HepG2 (cell line): ENCODE measurements at regions not wholly inside any gene's neighbourhood (a gene's known extent, or its start where the extent isn't known, plus 50 kb on each side); places are given as distances from the start of the nearest gene placed in this dataset.
A peak's percentile ranks its signal among the peaks of the same experiment; 100 is the strongest.

Source experiments
- ATF2 ChIP-seq: sonication (generic); formaldehyde crosslinking; IDR thresholded peaks from 2 replicates; pipeline ENCODE4 v1.4.0; 2020; ENCODE audit warnings: missing genetic modification reagents
- CEBPB ChIP-seq: IDR thresholded peaks from 2 replicates; pipeline ENCODE4 v1.6.1; 2011; ENCODE audit warnings: low read depth, low read length, improper control_type of control experiment, borderline replicate concordance
- EP300 ChIP-seq, 3 experiments: sonication (generic) in 1 of 3; formaldehyde crosslinking in 1 of 3; IDR thresholded peaks; 2 replicates each; pipeline versions ENCODE4 v1.5.1 to v1.6.1; 2011 to 2020; ENCODE audit warnings: low read depth in 2 of 3, low read length in 2 of 3, borderline replicate concordance in 1 of 3, improper control_type of control experiment in 1 of 3, mild to moderate bottlenecking in 1 of 3, missing genetic modification reagents in 1 of 3, moderate library complexity in 1 of 3
- FOSL2 ChIP-seq: sonication (generic); formaldehyde crosslinking; IDR thresholded peaks from 2 replicates; pipeline ENCODE4 v1.4.0; 2020; ENCODE audit warnings: missing genetic modification reagents
- FOXP1 ChIP-seq, 2 experiments: fragments of 450-650 bp in 1 of 2; IDR thresholded peaks; 2 replicates each; pipeline ENCODE4 v1.6.1; 2017 to 2018; ENCODE audit warnings: antibody characterized with exemption in 1 of 2
- HMG20A ChIP-seq: IDR thresholded peaks from 2 replicates; pipeline ENCODE4 v1.6.1; 2016; ENCODE audit warnings: borderline replicate concordance
- NCOA1 ChIP-seq: sonication (generic); formaldehyde crosslinking; IDR thresholded peaks from 2 replicates; pipeline ENCODE4 v1.9.0; 2021; ENCODE audit warnings: missing genetic modification reagents
- NCOA2 ChIP-seq: sonication (generic); formaldehyde crosslinking; IDR thresholded peaks from 2 replicates; pipeline ENCODE4 v1.8.0; 2022; ENCODE audit warnings: inconsistent platforms
- POGZ ChIP-seq: sonication (generic); formaldehyde crosslinking; IDR thresholded peaks from 2 replicates; pipeline ENCODE4 v1.4.0; 2020; ENCODE audit warnings: mild to moderate bottlenecking, missing genetic modification reagents
- RCOR2 ChIP-seq: IDR thresholded peaks from 2 replicates; pipeline ENCODE4 v1.6.1; 2016; ENCODE audit warnings: missing biosample characterization, missing genetic modification reagents
- REPIN1 ChIP-seq: sonication (generic); formaldehyde crosslinking; IDR thresholded peaks from 2 replicates; pipeline ENCODE4 v1.8.0; 2022; ENCODE audit warnings: missing genetic modification reagents, low read depth, mild to moderate bottlenecking, borderline replicate concordance
- SALL1 ChIP-seq: sonication (generic); formaldehyde crosslinking; IDR thresholded peaks from 2 replicates; pipeline ENCODE4 v1.8.0; 2022; ENCODE audit warnings: mild to moderate bottlenecking, missing genetic modification reagents
- SMAD1 ChIP-seq: sonication (generic); formaldehyde crosslinking; IDR thresholded peaks from 2 replicates; pipeline ENCODE4 v1.4.0; 2020; ENCODE audit warnings: missing genetic modification reagents, low read depth, mild to moderate bottlenecking, borderline replicate concordance
- ZNF292 ChIP-seq: sonication (generic); formaldehyde crosslinking; IDR thresholded peaks from 2 replicates; pipeline ENCODE4 v1.8.1; 2022; ENCODE audit warnings: mild to moderate bottlenecking, low read depth, missing genetic modification reagents, borderline replicate concordance
- ZNF556 ChIP-seq: sonication (generic); formaldehyde crosslinking; IDR thresholded peaks from 2 replicates; pipeline ENCODE4 v1.4.0; 2020; ENCODE audit warnings: mild to moderate bottlenecking, missing genetic modification reagents, borderline replicate concordance
- ZNF564 ChIP-seq: sonication (generic); formaldehyde crosslinking; IDR thresholded peaks from 2 replicates; pipeline ENCODE4 v1.8.1; 2023; ENCODE audit warnings: mild to moderate bottlenecking, missing genetic modification reagents
- TF ChIP-seq, protein P1 (sequence below): sonication (generic); formaldehyde crosslinking; IDR thresholded peaks from 2 replicates; pipeline ENCODE4 v1.4.0; 2020; ENCODE audit warnings: mild to moderate bottlenecking, low read depth, missing genetic modification reagents
- TF ChIP-seq, protein P2 (sequence below): IDR thresholded peaks from 2 replicates; pipeline ENCODE4 v1.6.1; 2016; ENCODE audit warnings: low read depth
- TF ChIP-seq, protein P3 (sequence below), 2 experiments: sonication (generic) in 1 of 2; formaldehyde crosslinking in 1 of 2; IDR thresholded peaks; 2 replicates each; pipeline versions ENCODE4 v1.6.1 to v1.9.0; 2014 to 2022; ENCODE audit warnings: antibody characterized with exemption in 1 of 2, borderline replicate concordance in 1 of 2, inconsistent platforms in 1 of 2, low read depth in 1 of 2, missing genetic modification reagents in 1 of 2

DNA sequence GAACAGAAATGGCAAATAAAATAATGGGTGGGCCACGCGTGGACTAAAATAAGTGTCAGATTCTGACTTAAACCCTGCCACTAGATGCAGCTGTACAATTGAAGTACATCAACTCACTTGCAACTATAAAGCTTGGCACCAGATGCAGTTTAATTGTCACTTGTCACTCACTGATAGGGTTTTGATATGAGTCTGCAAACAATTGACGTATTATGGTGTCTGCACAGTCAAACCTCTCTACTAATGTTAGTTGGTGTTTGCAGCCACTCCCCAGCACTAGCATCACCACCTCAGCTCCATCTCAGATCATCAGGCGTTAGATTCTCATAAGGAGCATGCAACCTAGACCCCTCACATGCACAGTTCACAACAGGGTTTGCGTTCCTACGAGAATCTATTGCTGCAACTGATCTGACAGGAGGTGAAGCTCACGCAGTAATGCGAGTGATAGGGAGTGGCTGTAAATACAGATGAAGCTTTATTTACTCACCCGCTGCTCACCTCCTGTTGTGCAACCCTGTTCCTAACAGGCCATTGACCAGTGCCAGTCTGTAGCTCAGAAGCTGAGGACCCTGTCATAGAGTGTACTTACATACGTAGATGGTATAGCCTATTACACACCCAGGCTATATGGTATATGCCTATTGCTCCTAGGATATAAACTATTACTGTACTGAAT lies 72.1 kb upstream of the SEMA6A start (continued):
- TF ChIP-seq REPIN1 (CRISPR knock-in tag) = no peak
- 0 out of 2 replicates have a peak, but pooled peaks have one; percentile 28 for TF ChIP-seq ZNF564 (CRISPR knock-in tag)
- TF ChIP-seq, protein P1, sequence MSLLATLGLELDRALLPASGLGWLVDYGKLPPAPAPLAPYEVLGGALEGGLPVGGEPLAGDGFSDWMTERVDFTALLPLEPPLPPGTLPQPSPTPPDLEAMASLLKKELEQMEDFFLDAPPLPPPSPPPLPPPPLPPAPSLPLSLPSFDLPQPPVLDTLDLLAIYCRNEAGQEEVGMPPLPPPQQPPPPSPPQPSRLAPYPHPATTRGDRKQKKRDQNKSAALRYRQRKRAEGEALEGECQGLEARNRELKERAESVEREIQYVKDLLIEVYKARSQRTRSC (CRISPR knock-in tag) = no peak
- no peak for TF ChIP-seq NCOA1 (CRISPR knock-in tag)
- TF ChIP-seq ZNF292 (CRISPR knock-in tag) = peak; percentile 96; the same call in 1 of the 2 replicates
- peak; percentile 92 for TF ChIP-seq HMG20A (CRISPR knock-in tag)
- peak; percentile 92 for TF ChIP-seq FOSL2 (CRISPR knock-in tag)
- peak; percentile 25; the same call in 1 of the 2 replicates for TF ChIP-seq ATF2 (CRISPR knock-in tag)
- TF ChIP-seq SMAD1 (CRISPR knock-in tag) = no peak
- TF ChIP-seq, protein P2, sequence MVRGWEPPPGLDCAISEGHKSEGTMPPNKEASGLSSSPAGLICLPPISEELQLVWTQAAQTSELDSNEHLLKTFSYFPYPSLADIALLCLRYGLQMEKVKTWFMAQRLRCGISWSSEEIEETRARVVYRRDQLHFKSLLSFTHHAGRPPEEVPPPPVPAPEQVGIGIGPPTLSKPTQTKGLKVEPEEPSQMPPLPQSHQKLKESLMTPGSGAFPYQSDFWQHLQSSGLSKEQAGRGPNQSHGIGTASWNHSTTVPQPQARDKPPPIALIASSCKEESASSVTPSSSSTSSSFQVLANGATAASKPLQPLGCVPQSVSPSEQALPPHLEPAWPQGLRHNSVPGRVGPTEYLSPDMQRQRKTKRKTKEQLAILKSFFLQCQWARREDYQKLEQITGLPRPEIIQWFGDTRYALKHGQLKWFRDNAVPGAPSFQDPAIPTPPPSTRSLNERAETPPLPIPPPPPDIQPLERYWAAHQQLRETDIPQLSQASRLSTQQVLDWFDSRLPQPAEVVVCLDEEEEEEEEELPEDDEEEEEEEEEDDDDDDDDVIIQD (CRISPR knock-in tag) = peak; percentile 63; the same call in 1 of the 2 replicates
- peak; percentile 97 for TF ChIP-seq SALL1 (CRISPR knock-in tag)
- TF ChIP-seq RCOR2 (CRISPR knock-in tag) = 0 out of 2 replicates have a peak, but pooled peaks have one; percentile 76
- TF ChIP-seq CEBPB = peak; percentile 98
- peak; percentile 74; the same call in 1 of the 2 replicates for TF ChIP-seq ZNF556 (CRISPR knock-in tag)
- peak; percentile 83 for TF ChIP-seq NCOA2 (CRISPR knock-in tag)
- TF ChIP-seq, protein P3, sequence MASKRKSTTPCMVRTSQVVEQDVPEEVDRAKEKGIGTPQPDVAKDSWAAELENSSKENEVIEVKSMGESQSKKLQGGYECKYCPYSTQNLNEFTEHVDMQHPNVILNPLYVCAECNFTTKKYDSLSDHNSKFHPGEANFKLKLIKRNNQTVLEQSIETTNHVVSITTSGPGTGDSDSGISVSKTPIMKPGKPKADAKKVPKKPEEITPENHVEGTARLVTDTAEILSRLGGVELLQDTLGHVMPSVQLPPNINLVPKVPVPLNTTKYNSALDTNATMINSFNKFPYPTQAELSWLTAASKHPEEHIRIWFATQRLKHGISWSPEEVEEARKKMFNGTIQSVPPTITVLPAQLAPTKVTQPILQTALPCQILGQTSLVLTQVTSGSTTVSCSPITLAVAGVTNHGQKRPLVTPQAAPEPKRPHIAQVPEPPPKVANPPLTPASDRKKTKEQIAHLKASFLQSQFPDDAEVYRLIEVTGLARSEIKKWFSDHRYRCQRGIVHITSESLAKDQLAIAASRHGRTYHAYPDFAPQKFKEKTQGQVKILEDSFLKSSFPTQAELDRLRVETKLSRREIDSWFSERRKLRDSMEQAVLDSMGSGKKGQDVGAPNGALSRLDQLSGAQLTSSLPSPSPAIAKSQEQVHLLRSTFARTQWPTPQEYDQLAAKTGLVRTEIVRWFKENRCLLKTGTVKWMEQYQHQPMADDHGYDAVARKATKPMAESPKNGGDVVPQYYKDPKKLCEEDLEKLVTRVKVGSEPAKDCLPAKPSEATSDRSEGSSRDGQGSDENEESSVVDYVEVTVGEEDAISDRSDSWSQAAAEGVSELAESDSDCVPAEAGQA (IDR thresholded peaks at IDR 0.05; ENCODE audit: low read depth) = no peak; the same call in 1 of the 2 replicates
- TF ChIP-seq, protein P3 (CRISPR knock-in tag; IDR thresholded peaks at IDR 0.05; ENCODE audit: borderline replicate concordance) = no peak
- peak; percentile 89 for TF ChIP-seq POGZ
- peak; percentile 48; the same call in 1 of the 2 replicates for TF ChIP-seq FOXP1 (IDR thresholded peaks at IDR 0.05)
- peak; percentile 97 for TF ChIP-seq FOXP1 (CRISPR knock-in tag; IDR thresholded peaks at IDR 0.05)
- peak in 1 of 2 experiments; percentile 72; a peak in 2 of 4 replicates for TF ChIP-seq EP300 (IDR thresholded peaks at IDR 0.05; ENCODE audit: low read depth in 2 of 2, low read length in 2 of 2)
- peak; percentile 72 for TF ChIP-seq EP300 (CRISPR knock-in tag; IDR thresholded peaks at IDR 0.05; ENCODE audit: borderline replicate concordance)
